ENCODE measurements at regions not wholly inside any gene's neighbourhood (a gene's known extent, or its start where the extent isn't known, plus 50 kb on each side); places are given as distances from the start of the nearest gene placed in this dataset.
"Not testable (repeated sequence)": the region's sequence is repeated elsewhere in the genome, so short reads cannot be mapped to it uniquely, and the experiment has no call there.

DNA sequence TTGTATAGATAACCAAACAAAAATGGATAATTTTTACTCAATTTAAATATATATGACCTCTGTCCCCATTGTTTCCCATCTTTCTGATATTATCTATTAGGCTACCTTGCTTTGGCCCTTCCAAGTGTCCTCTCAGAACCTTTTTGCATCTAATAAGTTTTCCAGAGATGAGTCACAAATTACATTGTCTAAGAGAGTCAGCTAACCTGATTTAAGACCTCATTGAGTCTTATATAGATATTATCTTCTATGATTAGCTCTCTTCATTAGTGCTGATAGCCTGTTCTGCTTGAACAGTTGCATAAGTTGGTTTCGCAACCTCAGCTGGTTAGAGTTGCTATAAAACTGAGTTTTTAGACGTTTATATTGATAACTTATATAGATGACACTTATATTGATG is 623.1 kb downstream of the LRRC70 start:
- Histone ChIP-seq H3K36me3 (ENCODE audit: insufficient read depth, low read length) (no peaks in the 10 kb centered on the region), H3K79me2 (replicated peaks; ENCODE audit: insufficient read depth, low read length) (no peaks in the 10 kb centered on the region), H3K27ac (ENCODE audit: low read length) (no peak overlapping the region), H3K4me3 (ENCODE audit: low read length) (no peak overlapping the region), H2AFZ (ENCODE audit: low read depth, low read length) (no peak overlapping the region), H3K9ac (ENCODE audit: low read length) (no peak overlapping the region), H3K9me2 (ENCODE audit: insufficient read depth, low read length) (no peaks in the 10 kb centered on the region), H3K27me3 (ENCODE audit: insufficient read depth, low read depth, low read length) (no peaks in the 10 kb centered on the region), H4K20me1 (ENCODE audit: insufficient read depth) (no peaks in the 10 kb centered on the region), H3K9me3 (ENCODE audit: low read length) (no peaks in the 10 kb centered on the region), H3F3A (ENCODE audit: insufficient read depth, low read length, poor library complexity, severe bottlenecking) (peaks cover 2% of the 10 kb centered on the region), H3K4me2 (ENCODE audit: low read length) (no peak overlapping the region)
- TF ChIP-seq EP300 (conservative IDR thresholded peaks at IDR 0.05; ENCODE audit: poor library complexity, severe bottlenecking), result no peak
- no peak for TF ChIP-seq SMC3 (conservative IDR thresholded peaks at IDR 0.05; ENCODE audit: poor library complexity)
- TF ChIP-seq, protein P1, sequence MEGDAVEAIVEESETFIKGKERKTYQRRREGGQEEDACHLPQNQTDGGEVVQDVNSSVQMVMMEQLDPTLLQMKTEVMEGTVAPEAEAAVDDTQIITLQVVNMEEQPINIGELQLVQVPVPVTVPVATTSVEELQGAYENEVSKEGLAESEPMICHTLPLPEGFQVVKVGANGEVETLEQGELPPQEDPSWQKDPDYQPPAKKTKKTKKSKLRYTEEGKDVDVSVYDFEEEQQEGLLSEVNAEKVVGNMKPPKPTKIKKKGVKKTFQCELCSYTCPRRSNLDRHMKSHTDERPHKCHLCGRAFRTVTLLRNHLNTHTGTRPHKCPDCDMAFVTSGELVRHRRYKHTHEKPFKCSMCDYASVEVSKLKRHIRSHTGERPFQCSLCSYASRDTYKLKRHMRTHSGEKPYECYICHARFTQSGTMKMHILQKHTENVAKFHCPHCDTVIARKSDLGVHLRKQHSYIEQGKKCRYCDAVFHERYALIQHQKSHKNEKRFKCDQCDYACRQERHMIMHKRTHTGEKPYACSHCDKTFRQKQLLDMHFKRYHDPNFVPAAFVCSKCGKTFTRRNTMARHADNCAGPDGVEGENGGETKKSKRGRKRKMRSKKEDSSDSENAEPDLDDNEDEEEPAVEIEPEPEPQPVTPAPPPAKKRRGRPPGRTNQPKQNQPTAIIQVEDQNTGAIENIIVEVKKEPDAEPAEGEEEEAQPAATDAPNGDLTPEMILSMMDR (IDR thresholded peaks at IDR 0.05; ENCODE audit: poor library complexity, severe bottlenecking), result no peak
- TF ChIP-seq, protein P2, sequence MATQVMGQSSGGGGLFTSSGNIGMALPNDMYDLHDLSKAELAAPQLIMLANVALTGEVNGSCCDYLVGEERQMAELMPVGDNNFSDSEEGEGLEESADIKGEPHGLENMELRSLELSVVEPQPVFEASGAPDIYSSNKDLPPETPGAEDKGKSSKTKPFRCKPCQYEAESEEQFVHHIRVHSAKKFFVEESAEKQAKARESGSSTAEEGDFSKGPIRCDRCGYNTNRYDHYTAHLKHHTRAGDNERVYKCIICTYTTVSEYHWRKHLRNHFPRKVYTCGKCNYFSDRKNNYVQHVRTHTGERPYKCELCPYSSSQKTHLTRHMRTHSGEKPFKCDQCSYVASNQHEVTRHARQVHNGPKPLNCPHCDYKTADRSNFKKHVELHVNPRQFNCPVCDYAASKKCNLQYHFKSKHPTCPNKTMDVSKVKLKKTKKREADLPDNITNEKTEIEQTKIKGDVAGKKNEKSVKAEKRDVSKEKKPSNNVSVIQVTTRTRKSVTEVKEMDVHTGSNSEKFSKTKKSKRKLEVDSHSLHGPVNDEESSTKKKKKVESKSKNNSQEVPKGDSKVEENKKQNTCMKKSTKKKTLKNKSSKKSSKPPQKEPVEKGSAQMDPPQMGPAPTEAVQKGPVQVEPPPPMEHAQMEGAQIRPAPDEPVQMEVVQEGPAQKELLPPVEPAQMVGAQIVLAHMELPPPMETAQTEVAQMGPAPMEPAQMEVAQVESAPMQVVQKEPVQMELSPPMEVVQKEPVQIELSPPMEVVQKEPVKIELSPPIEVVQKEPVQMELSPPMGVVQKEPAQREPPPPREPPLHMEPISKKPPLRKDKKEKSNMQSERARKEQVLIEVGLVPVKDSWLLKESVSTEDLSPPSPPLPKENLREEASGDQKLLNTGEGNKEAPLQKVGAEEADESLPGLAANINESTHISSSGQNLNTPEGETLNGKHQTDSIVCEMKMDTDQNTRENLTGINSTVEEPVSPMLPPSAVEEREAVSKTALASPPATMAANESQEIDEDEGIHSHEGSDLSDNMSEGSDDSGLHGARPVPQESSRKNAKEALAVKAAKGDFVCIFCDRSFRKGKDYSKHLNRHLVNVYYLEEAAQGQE (IDR thresholded peaks at IDR 0.05; ENCODE audit: borderline replicate concordance), result no peak
- TF ChIP-seq TAF1 (IDR thresholded peaks at IDR 0.05; ENCODE audit: low read depth), result no peak
- no peak for TF ChIP-seq RAD21 (conservative IDR thresholded peaks at IDR 0.05)
- TF ChIP-seq POLR2AphosphoS5 (IDR thresholded peaks at IDR 0.05), result no peak

DNA sequence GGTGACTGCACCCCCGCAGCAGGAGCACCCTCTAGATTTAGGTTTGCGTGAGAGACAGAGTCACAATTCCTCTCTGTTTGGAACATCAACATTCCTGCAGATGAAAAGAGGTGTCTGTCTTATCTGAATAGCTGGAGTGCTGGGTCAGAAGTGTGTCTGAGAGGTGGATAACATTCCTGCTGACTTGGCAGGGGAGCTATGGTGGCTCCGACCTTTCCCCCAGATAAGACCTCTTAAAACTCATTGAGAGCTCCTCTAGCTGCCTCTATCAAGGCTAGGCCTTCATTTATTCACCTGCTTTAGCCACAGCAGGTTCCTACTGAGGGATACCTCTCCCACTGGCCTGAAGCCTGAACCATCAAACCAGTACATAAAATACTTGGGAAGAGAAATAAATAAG is 615.5 kb downstream of the LRRC70 start:
- H3K36me3 ChIP-seq (ENCODE audit: insufficient read depth, low read length), result no peaks in the 10 kb centered on the region
- H2AFZ ChIP-seq (ENCODE audit: low read depth, low read length), result no peak overlapping the region
- no peak overlapping the region for H3K4me2 ChIP-seq (ENCODE audit: low read length)
- no peaks in the 10 kb centered on the region for H3K79me2 ChIP-seq (replicated peaks; ENCODE audit: insufficient read depth, low read length)
- H3K9me2 ChIP-seq (ENCODE audit: insufficient read depth, low read length), result no peaks in the 10 kb centered on the region
- H3K4me3 ChIP-seq (ENCODE audit: low read length), result no peak overlapping the region
- no peaks in the 10 kb centered on the region for H3K27me3 ChIP-seq (ENCODE audit: insufficient read depth, low read depth, low read length)
- H3K27ac ChIP-seq (ENCODE audit: low read length), result no peak overlapping the region
- no peaks in the 10 kb centered on the region for H3K9me3 ChIP-seq (ENCODE audit: low read length)
- no peaks in the 10 kb centered on the region for H4K20me1 ChIP-seq (ENCODE audit: insufficient read depth)
- H3K9ac ChIP-seq (ENCODE audit: low read length), result no peak overlapping the region
- no peaks in the 10 kb centered on the region for H3F3A ChIP-seq (ENCODE audit: insufficient read depth, low read length, poor library complexity, severe bottlenecking)
- TF ChIP-seq, protein P1 (IDR thresholded peaks at IDR 0.05; ENCODE audit: poor library complexity, severe bottlenecking), result no peak
- no peak for TF ChIP-seq EZH2 (IDR thresholded peaks at IDR 0.05; ENCODE audit: borderline replicate concordance, insufficient read depth, low read length, poor library complexity, severe bottlenecking)
- TF ChIP-seq POLR2AphosphoS5 (IDR thresholded peaks at IDR 0.05), result no peak
- no peak for TF ChIP-seq SMC3 (conservative IDR thresholded peaks at IDR 0.05; ENCODE audit: poor library complexity)
- TF ChIP-seq, protein P2 (IDR thresholded peaks at IDR 0.05; ENCODE audit: borderline replicate concordance), result no peak
- TF ChIP-seq EP300 (conservative IDR thresholded peaks at IDR 0.05; ENCODE audit: poor library complexity, severe bottlenecking), result no peak
- no peak for TF ChIP-seq TAF1 (IDR thresholded peaks at IDR 0.05; ENCODE audit: low read depth)

DNA sequence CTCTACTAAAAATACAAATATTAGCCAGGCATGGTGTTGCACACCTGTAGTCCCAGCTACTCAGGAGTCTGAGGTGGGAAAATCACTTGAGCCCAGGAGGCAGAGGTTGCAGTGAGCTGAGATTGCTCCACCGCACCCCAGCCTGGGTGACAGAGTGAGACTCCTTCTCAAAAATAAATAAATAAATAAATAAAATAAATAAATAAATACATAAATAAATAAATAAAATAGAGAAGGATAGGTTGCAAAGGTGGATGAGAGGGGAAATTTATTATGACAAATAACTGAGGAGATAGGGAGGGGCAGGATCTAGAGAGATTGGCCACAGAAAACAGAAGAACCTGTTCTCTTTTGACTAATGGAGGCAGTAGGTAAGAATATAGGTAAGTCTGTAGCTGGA is 601.6 kb downstream of the LRRC70 start:
- not testable (repeated sequence) for H3K4me2 ChIP-seq (ENCODE audit: low read length); H3K9ac ChIP-seq (ENCODE audit: low read length); H3K27ac ChIP-seq (ENCODE audit: low read length); H3K36me3 ChIP-seq (ENCODE audit: insufficient read depth, low read length); H4K20me1 ChIP-seq (ENCODE audit: insufficient read depth); H3K27me3 ChIP-seq (ENCODE audit: insufficient read depth, low read depth, low read length); H3K4me3 ChIP-seq (ENCODE audit: low read length); H3K79me2 ChIP-seq (replicated peaks; ENCODE audit: insufficient read depth, low read length); H3K9me3 ChIP-seq (ENCODE audit: low read length); H2AFZ ChIP-seq (ENCODE audit: low read depth, low read length); H3K9me2 ChIP-seq (ENCODE audit: insufficient read depth, low read length); H3F3A ChIP-seq (ENCODE audit: insufficient read depth, low read length, poor library complexity, severe bottlenecking)
